Body of pancreas (tissue), 4 donors: ENCODE measurements at regions not wholly inside any gene's neighbourhood (a gene's known extent, or its start where the extent isn't known, plus 50 kb on each side); places are given as distances from the start of the nearest gene placed in this dataset.
"Not testable (repeated sequence)": the region's sequence is repeated elsewhere in the genome, so short reads cannot be mapped to it uniquely, and the experiment has no call there.

ENCODE experiments used
- ATAC-seq: fragments of 150-250 bp; one replicate; pipeline ENCODE4 v1.9.1; 2016
- DNase-seq, 4 donors: peaks; one replicate each; pipeline ENCODE4 v3.0.0-alpha.2; 2019
- H3K27ac ChIP-seq, 4 donors: fragments of 200-600 bp; sonication (generic); 1 replicate in 3 of 4; 2 replicates in 1 of 4; pipeline versions ENCODE4 v1.5.1 to v1.6.1; 2016 to 2019; ENCODE audit warnings: mild to moderate bottlenecking in 1 of 4, mixed read lengths in 1 of 4, moderate library complexity in 1 of 4
- H3K27me3 ChIP-seq, 2 donors: fragments of 200-600 bp; sonication (generic); one replicate each; pipeline ENCODE4 v1.6.0; 2016; ENCODE audit warnings: mild to moderate bottlenecking in 1 of 2
- H3K36me3 ChIP-seq, 2 donors: fragments of 200-600 bp; sonication (generic); replicated peaks in 1 of 2; 2 replicates each; pipeline ENCODE4 v1.5.1; 2016; ENCODE audit warnings: low read depth in 2 of 2; ENCODE audit not compliant: insufficient read depth in 1 of 2
- H3K4me1 ChIP-seq: fragments of 200-600 bp; sonication (generic); one replicate; pipeline ENCODE4 v1.6.0; 2016
- H3K4me3 ChIP-seq, 2 donors: fragments of 200-600 bp; sonication (generic); 1 replicate in 1 of 2; 2 replicates in 1 of 2; pipeline ENCODE4 v1.5.1; 2016 to 2019
- H3K9me3 ChIP-seq, 3 donors: fragments of 200-600 bp; sonication (generic); 1 replicate in 2 of 3; 2 replicates in 1 of 3; pipeline ENCODE4 v1.5.1; 2016
- POLR2A ChIP-seq, 3 donors: fragments of 450-650 bp; IDR thresholded peaks; one replicate each; pipeline ENCODE4 v1.6.1; 2016; ENCODE audit warnings: antibody characterized with exemption in 3 of 3, mild to moderate bottlenecking in 2 of 3
- WGBS, 2 donors: methylation state at CpG; one replicate each; pipeline ENCODE4 v1.1.5; 2017; 5-methylcytosine and 5-hydroxymethylcytosine counted together
- intact Hi-C: fragments of 100-400 bp; cut with DNase I; formaldehyde crosslinking; loops from one replicate; pipeline ENCODE4 v1.15.1; 2023
- TF ChIP-seq, protein P1 (sequence below), 7 experiments: fragments of 450-650 bp in 4 of 7; fragments of 200-600 bp in 3 of 7; sonication (generic) in 3 of 7; IDR thresholded peaks; one replicate each; pipeline ENCODE4 v1.5.1; 2016 to 2019; ENCODE audit warnings: antibody characterized with exemption in 7 of 7

- DNase-seq (no peak), ATAC-seq (no peak)
- Histone ChIP-seq H3K4me1 (no peaks in the 10 kb centered on the region), H3K4me3 (no peak overlapping the region), H3K27me3 (no peaks in the 10 kb centered on the region), H3K27ac (no peak overlapping the region), H3K36me3 (no peaks in the 10 kb centered on the region), H3K9me3 (peaks cover 0 to 7% (median 0%) of the 10 kb centered on the region in 3 donors)
- intact Hi-C loops, result no loop called here
- 23 to 25% methylated on average over 1 of the region's 1 CpG for WGBS, 2 donors
- TF ChIP-seq POLR2A (IDR thresholded peaks at IDR 0.05), result no peak
- TF ChIP-seq, protein P1, sequence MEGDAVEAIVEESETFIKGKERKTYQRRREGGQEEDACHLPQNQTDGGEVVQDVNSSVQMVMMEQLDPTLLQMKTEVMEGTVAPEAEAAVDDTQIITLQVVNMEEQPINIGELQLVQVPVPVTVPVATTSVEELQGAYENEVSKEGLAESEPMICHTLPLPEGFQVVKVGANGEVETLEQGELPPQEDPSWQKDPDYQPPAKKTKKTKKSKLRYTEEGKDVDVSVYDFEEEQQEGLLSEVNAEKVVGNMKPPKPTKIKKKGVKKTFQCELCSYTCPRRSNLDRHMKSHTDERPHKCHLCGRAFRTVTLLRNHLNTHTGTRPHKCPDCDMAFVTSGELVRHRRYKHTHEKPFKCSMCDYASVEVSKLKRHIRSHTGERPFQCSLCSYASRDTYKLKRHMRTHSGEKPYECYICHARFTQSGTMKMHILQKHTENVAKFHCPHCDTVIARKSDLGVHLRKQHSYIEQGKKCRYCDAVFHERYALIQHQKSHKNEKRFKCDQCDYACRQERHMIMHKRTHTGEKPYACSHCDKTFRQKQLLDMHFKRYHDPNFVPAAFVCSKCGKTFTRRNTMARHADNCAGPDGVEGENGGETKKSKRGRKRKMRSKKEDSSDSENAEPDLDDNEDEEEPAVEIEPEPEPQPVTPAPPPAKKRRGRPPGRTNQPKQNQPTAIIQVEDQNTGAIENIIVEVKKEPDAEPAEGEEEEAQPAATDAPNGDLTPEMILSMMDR (IDR thresholded peaks at IDR 0.05), result no peak
Measured at GRCh38 chr6:130643361-130643760, 183.8 kb upstream of the SMLR1 start.

GRCh38 chr6:130644175-130644574, 183.0 kb upstream of the SMLR1 start:
- H3K4me1 ChIP-seq, result no peaks in the 10 kb centered on the region
- H3K27ac ChIP-seq, result no peak overlapping the region
- no peaks in the 10 kb centered on the region for H3K36me3 ChIP-seq
- intact Hi-C loops, result no loop called here
- H3K9me3 ChIP-seq, result peaks cover 0 to 7% (median 0%) of the 10 kb centered on the region in 3 donors
- ATAC-seq, result no peak
- DNase-seq, result no peak
- H3K27me3 ChIP-seq, result no peaks in the 10 kb centered on the region
- TF ChIP-seq POLR2A (IDR thresholded peaks at IDR 0.05), result no peak
- TF ChIP-seq, protein P1 (IDR thresholded peaks at IDR 0.05), result no peak
- no peak overlapping the region for H3K4me3 ChIP-seq
- 79 to 84% methylated on average over 2 of the region's 2 CpGs for WGBS, 2 donors

GRCh38 chr6:130644769-130645168, 182.4 kb upstream of the SMLR1 start:
- H3K27me3 ChIP-seq, H3K27ac ChIP-seq, DNase-seq, H3K4me3 ChIP-seq, H3K36me3 ChIP-seq, ATAC-seq, H3K4me1 ChIP-seq, H3K9me3 ChIP-seq, intact Hi-C loops: not testable (repeated sequence)
- 73 to 87% methylated on average over 3 of the region's 3 CpGs for WGBS, 2 donors

DNA sequence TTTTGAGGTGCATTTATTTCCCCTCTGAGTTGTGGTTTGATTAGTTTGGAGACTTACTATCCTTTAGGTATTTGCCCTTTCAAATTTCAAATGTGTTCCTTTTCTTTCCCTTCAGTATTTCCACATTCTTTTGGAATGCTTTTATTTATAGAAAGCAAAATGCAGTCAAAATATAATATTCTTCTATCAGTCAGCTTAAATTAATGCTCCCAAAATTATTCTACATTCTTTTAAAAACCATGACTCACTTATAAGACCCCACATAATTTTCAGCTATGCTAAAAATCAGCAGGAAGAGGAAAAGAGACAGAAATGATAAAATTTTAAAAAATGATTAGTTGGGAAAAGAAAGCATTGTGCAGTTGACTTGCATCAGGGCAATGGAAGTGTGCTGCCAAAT, 180.0 kb upstream of the SMLR1 start:
- no peak for ATAC-seq
- intact Hi-C loops, result no loop called here
- H3K36me3 ChIP-seq, result no peaks in the 10 kb centered on the region
- DNase-seq, result no peak
- no peaks in the 10 kb centered on the region for H3K27me3 ChIP-seq
- H3K4me1 ChIP-seq, result no peaks in the 10 kb centered on the region
- no peak overlapping the region for H3K4me3 ChIP-seq
- no peak overlapping the region for H3K27ac ChIP-seq
- TF ChIP-seq, protein P1 (IDR thresholded peaks at IDR 0.05), result no peak
- TF ChIP-seq POLR2A (IDR thresholded peaks at IDR 0.05), result no peak
- peaks cover 0 to 7% (median 0%) of the 10 kb centered on the region in 3 donors for H3K9me3 ChIP-seq

GRCh38 chr6:130655586-130655985, 171.6 kb upstream of the SMLR1 start:
- H3K9me3 ChIP-seq, result no peaks in the 10 kb centered on the region
- 39 to 52% methylated on average over 1 of the region's 1 CpG for WGBS, 2 donors
- ATAC-seq (no peak), DNase-seq (no peak)
- intact Hi-C loops, result no loop called here
- H3K4me3 ChIP-seq, result no peak overlapping the region
- H3K4me1 ChIP-seq, result no peaks in the 10 kb centered on the region
- H3K27me3 ChIP-seq, result no peaks in the 10 kb centered on the region
- H3K27ac ChIP-seq, result no peak overlapping the region
- TF ChIP-seq POLR2A (IDR thresholded peaks at IDR 0.05), result no peak
- TF ChIP-seq, protein P1 (IDR thresholded peaks at IDR 0.05), result no peak
- H3K36me3 ChIP-seq, result no peaks in the 10 kb centered on the region
